Tibial artery (tissue), 4 donors: ENCODE measurements at regions not wholly inside any gene's neighbourhood (a gene's known extent, or its start where the extent isn't known, plus 50 kb on each side); places are given as distances from the start of the nearest gene placed in this dataset.

Experiments
- DNase-seq, 2 donors: peaks; one replicate each; pipeline ENCODE4 v3.0.0-alpha.2; 2019
- H3K27ac ChIP-seq, 2 donors: fragments of 200-600 bp; sonication (generic) in 1 of 2; 1 replicate in 1 of 2; 2 replicates in 1 of 2; pipeline ENCODE4 v1.5.1; 2018 to 2019; ENCODE audit warnings: mild to moderate bottlenecking in 1 of 2
- H3K27me3 ChIP-seq, 2 donors: fragments of 200-600 bp; sonication (generic) in 1 of 2; one replicate each; pipeline versions ENCODE4 v1.5.1 to v1.6.0; 2016 to 2019
- H3K36me3 ChIP-seq, 3 donors: fragments of 200-600 bp; sonication (generic) in 2 of 3; one replicate each; pipeline ENCODE4 v1.5.1; 2016 to 2019; ENCODE audit warnings: mild to moderate bottlenecking in 2 of 3
- H3K4me1 ChIP-seq, 4 donors: fragments of 200-600 bp; sonication (generic) in 2 of 4; 1 replicate in 3 of 4; 2 replicates in 1 of 4; pipeline ENCODE4 v1.5.1; 2016 to 2019
- H3K4me3 ChIP-seq, 2 donors: fragments of 200-600 bp; sonication (generic) in 1 of 2; 1 replicate in 1 of 2; 2 replicates in 1 of 2; pipeline ENCODE4 v1.5.1; 2018 to 2019; ENCODE audit warnings: mild to moderate bottlenecking in 2 of 2
- H3K9me3 ChIP-seq, 3 donors: fragments of 200-600 bp; sonication (generic) in 1 of 3; one replicate each; pipeline ENCODE4 v1.5.1; 2016 to 2019
- intact Hi-C: fragments of 100-400 bp; cut with DNase I; formaldehyde crosslinking; loops from one replicate; pipeline ENCODE4 v1.15.0; 2023; ENCODE audit warnings: low total_unique reads
- TF ChIP-seq, protein P1 (sequence below), 2 experiments: fragments of 200-600 bp in 1 of 2; fragments of 450-650 bp in 1 of 2; IDR thresholded peaks; one replicate each; pipeline ENCODE4 v1.5.1; 2017 to 2019; ENCODE audit warnings: antibody characterized with exemption in 2 of 2, mild to moderate bottlenecking in 1 of 2, moderate library complexity in 1 of 2

DNA sequence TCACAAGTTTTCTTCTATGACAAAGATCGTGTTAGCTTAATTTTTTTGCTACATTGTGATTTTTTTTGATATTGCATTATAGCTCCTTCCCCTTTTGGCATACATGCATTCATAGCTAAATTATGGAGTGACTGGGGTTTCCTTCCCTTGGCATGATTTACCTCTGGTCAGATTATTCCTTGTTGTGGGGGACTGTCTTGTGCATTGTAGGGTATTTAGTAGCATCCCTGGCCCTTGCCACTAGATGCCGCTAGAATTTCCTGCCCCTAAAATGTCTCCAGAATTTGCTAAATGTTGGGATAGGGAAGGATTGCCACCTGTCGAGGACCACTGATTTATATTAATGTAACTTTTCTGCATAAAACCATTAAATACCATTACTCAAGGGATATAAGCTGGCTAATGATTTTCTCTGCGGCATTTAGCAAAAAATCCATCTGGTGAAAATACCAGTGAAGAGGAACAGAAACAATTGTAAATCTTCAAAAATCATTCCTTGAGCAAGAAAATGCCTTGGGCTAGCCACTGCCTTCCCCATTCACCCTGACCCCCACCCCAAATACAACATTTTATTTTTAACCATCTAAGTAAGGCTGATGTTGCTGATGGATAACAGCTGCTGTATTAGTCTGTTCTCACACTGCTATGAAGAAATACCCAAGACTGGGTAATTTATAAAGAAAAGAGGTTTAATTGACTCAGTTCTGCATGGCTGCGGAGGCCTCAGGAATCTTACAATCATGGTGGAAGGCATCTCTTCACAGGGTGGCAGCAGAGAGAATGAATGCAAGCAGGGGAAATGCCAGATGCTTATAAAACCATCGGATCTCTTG is 195.2 kb downstream of the MAP2K6 start:
- intact Hi-C loops: no loop called here
- no peak overlapping the region for H3K4me3 ChIP-seq
- TF ChIP-seq, protein P1, sequence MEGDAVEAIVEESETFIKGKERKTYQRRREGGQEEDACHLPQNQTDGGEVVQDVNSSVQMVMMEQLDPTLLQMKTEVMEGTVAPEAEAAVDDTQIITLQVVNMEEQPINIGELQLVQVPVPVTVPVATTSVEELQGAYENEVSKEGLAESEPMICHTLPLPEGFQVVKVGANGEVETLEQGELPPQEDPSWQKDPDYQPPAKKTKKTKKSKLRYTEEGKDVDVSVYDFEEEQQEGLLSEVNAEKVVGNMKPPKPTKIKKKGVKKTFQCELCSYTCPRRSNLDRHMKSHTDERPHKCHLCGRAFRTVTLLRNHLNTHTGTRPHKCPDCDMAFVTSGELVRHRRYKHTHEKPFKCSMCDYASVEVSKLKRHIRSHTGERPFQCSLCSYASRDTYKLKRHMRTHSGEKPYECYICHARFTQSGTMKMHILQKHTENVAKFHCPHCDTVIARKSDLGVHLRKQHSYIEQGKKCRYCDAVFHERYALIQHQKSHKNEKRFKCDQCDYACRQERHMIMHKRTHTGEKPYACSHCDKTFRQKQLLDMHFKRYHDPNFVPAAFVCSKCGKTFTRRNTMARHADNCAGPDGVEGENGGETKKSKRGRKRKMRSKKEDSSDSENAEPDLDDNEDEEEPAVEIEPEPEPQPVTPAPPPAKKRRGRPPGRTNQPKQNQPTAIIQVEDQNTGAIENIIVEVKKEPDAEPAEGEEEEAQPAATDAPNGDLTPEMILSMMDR (IDR thresholded peaks at IDR 0.05): peak; percentile 7 to 29
- H3K9me3 ChIP-seq: no peaks in the 10 kb centered on the region
- H3K36me3 ChIP-seq: no peaks in the 10 kb centered on the region
- peaks cover 0 to 36% (median 25%) of the 10 kb centered on the region in 4 donors for H3K4me1 ChIP-seq
- H3K27ac ChIP-seq: peak overlapping the region; percentile 50 to 55
- no peaks in the 10 kb centered on the region for H3K27me3 ChIP-seq
- peak in 1 of 2 donors; percentile 20 for DNase-seq

DNA sequence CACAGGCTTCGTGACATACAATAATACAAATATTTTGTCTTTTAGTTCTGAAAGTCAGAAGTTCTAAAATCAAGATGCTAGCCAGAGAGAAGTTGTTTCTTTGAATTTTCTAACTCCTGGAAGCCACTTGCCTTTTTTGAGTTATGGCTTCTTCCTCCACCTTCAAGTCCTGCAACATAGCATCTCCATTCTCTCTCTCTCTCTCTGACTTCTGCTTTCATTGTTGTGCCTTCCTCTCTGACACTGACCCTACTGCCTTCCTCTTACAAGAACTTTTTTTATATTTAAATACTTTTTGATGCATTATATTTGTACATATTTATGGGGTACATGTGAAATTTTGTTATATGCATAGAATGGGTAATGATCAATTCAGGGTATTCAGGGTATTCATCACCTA is 205.9 kb downstream of the MAP2K6 start:
- intact Hi-C loops: no loop called here

DNA sequence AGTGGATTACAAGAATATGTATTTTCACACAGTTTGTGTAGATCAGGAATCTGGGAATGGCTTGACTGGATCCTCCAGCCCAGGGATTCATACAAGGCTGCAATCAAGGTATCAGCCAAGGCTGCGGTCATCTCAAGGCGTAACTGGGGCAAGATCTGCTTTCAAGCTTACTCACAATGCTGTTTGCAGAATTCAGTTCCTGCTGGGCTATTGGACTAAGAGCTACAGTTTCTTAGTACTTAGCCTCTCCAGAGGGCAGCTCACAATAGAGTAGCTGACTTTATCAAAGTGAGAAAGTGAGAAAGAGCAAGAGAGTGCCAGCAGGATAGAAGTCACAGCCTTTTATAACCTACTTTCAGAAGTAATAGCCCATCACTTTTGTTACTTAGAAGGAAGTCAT is 211.0 kb downstream of the MAP2K6 start:
- Histone ChIP-seq H3K27ac (no peak overlapping the region), H3K4me1 (no peaks in the 10 kb centered on the region), H3K4me3 (no peak overlapping the region), H3K36me3 (no peaks in the 10 kb centered on the region), H3K27me3 (no peaks in the 10 kb centered on the region), H3K9me3 (no peaks in the 10 kb centered on the region)
- TF ChIP-seq, protein P1 (IDR thresholded peaks at IDR 0.05): no peak
- no peak for DNase-seq
- intact Hi-C loops: no loop called here

More for the DNA sequence above, 205.9 kb downstream of the MAP2K6 start:
- Histone ChIP-seq H3K27ac (no peak overlapping the region), H3K36me3 (no peaks in the 10 kb centered on the region), H3K4me1 (no peaks in the 10 kb centered on the region), H3K9me3 (no peaks in the 10 kb centered on the region), H3K4me3 (no peak overlapping the region), H3K27me3 (no peaks in the 10 kb centered on the region)
- DNase-seq: no peak
- TF ChIP-seq, protein P1 (IDR thresholded peaks at IDR 0.05): no peak

DNA sequence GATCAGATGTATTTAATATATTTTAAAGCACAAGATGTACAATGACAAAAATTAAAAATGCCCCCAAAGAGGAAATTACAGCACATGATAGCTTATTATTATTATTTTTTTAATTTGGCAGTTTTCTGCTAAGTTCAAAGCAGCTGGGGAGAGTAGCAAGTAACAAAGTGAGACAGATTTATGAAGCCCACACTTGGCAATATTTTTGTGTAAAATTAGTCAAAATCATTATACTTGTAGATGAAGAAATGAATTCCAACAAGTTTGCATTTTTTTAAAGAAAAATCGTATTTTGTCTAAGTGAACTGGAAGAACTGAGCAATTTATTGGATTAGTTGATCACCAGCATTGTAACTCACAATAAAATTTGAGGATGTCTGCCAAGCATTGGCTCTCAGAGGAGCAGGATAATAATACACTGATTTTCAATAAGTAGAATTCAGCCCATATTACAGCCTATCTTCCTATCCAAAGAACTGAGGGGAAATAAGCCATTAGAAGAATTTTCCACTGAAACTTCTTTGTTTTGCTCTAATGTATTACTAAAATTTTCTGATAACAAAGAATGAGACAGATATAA is 215.6 kb downstream of the MAP2K6 start:
- no peaks in the 10 kb centered on the region for H3K4me1 ChIP-seq

DNA sequence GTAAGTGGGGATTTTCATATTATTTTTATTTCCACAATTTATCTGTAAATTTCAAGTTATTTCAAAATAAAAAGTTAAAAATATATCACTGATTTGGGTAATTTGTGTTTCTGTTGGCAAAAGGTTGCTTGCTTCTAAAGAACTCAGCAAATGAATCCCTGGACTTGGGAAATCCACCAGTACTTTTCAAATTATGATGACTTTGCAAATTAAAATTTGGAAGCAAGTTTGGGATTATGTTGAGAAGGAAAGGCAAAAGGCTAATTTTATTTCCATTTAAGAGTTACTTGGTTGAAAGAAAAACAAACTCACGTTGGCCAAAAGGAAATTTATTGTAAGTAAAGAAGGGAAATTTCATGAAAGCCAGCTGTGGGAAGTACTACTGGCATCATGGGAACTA is 220.3 kb downstream of the MAP2K6 start:
- Histone ChIP-seq H3K4me3 (no peak overlapping the region), H3K27ac (no peak overlapping the region), H3K27me3 (no peaks in the 10 kb centered on the region), H3K4me1 (no peaks in the 10 kb centered on the region), H3K36me3 (no peaks in the 10 kb centered on the region), H3K9me3 (no peaks in the 10 kb centered on the region)
- DNase-seq: no peak
- intact Hi-C loops: no loop called here
- TF ChIP-seq, protein P1 (IDR thresholded peaks at IDR 0.05): no peak

More for the DNA sequence above, 215.6 kb downstream of the MAP2K6 start:
- no peak overlapping the region for H3K4me3 ChIP-seq
- no peaks in the 10 kb centered on the region for H3K36me3 ChIP-seq
- H3K27ac ChIP-seq: no peak overlapping the region
- intact Hi-C loops: no loop called here
- no peaks in the 10 kb centered on the region for H3K27me3 ChIP-seq
- TF ChIP-seq, protein P1 (IDR thresholded peaks at IDR 0.05): no peak
- DNase-seq: no peak
- H3K9me3 ChIP-seq: no peaks in the 10 kb centered on the region
